ENCODE measurements at regions not wholly inside any gene's neighbourhood (a gene's known extent, or its start where the extent isn't known, plus 50 kb on each side); places are given as distances from the start of the nearest gene placed in this dataset.

DNA sequence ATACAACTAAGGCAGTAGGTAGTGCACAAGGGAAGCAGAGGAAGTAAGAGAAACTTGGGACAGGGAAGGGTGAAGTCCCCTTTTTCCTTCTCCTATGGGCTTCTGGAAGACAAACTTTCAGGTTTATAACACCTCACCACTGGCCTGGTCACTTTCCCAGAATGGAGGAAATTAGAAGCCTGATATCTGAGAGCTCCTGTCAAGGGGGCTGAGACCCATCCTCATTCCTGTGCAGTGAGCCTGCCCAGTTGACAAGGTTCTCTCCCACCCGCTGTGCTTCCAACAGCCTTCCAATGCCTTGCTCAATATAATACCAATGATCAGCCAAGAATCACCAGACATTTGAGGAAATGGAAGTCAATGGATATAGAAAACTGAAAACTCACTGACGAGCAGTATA, 100.4 kb upstream of the YPEL5 start:
- H3K9me3 Mint-ChIP-seq = no peaks in the 10 kb centered on the region
- Histone ChIP-seq H2BK5ac (ENCODE audit: insufficient read length, low read length) (no peak overlapping the region), H3K23me2 (ENCODE audit: insufficient read length, low read depth, low read length, poor library complexity, severe bottlenecking) (no peaks in the 10 kb centered on the region), H2BK12ac (ENCODE audit: insufficient read length, low read depth, low read length) (no peak overlapping the region), H2BK120ac (ENCODE audit: low read depth, low read length, poor library complexity, severe bottlenecking) (no peak overlapping the region), H3K27ac (ENCODE audit: insufficient read length, low read depth, low read length) (no peak overlapping the region), H3K27me3 (ENCODE audit: insufficient read depth, low read length) (no peaks in the 10 kb centered on the region), H3K56ac (ENCODE audit: insufficient read length, low read depth, low read length) (no peak overlapping the region), H3K9me3 (ENCODE audit: control insufficient read depth, low read depth, low read length) (no peaks in the 10 kb centered on the region), H2BK15ac (ENCODE audit: low read depth, low read length) (no peak overlapping the region), H3T11ph (ENCODE audit: low read length) (no peak overlapping the region), H3K79me2 (ENCODE audit: insufficient read depth, low read length) (no peaks in the 10 kb centered on the region), H3K23ac (ENCODE audit: insufficient read length, low read depth, low read length) (no peak overlapping the region), H3K4me1 (ENCODE audit: insufficient read depth, low read length) (no peaks in the 10 kb centered on the region), H3K18ac (ENCODE audit: insufficient read length, low read depth, low read length) (no peak overlapping the region), H4K8ac (replicated peaks; ENCODE audit: insufficient read length, low read depth, low read length) (no peak overlapping the region), H2AK5ac (ENCODE audit: insufficient read length, low read length) (no peak overlapping the region), H2AFZ (ENCODE audit: low read length) (no peak overlapping the region), H2BK20ac (ENCODE audit: low read depth, low read length, poor library complexity, severe bottlenecking) (no peak overlapping the region), H3K4me2 (ENCODE audit: insufficient read depth, insufficient read length, low read length) (no peak overlapping the region), H3K79me1 (ENCODE audit: insufficient read depth, low read depth, low read length, poor library complexity, severe bottlenecking) (no peaks in the 10 kb centered on the region), H4K20me1 (ENCODE audit: control insufficient read depth, insufficient read depth, insufficient read length) (no peaks in the 10 kb centered on the region), H3K4ac (ENCODE audit: low read depth, low read length) (no peak overlapping the region), H4K5ac (ENCODE audit: insufficient read length, low read depth, low read length) (no peak overlapping the region), H3K9ac (ENCODE audit: extremely low read depth, insufficient read length, low read length) (no peak overlapping the region), H4K91ac (ENCODE audit: insufficient read length, low read depth, low read length) (no peak overlapping the region), H3K14ac (ENCODE audit: insufficient read depth, low read length) (no peak overlapping the region)
- TF ChIP-seq, protein P1, sequence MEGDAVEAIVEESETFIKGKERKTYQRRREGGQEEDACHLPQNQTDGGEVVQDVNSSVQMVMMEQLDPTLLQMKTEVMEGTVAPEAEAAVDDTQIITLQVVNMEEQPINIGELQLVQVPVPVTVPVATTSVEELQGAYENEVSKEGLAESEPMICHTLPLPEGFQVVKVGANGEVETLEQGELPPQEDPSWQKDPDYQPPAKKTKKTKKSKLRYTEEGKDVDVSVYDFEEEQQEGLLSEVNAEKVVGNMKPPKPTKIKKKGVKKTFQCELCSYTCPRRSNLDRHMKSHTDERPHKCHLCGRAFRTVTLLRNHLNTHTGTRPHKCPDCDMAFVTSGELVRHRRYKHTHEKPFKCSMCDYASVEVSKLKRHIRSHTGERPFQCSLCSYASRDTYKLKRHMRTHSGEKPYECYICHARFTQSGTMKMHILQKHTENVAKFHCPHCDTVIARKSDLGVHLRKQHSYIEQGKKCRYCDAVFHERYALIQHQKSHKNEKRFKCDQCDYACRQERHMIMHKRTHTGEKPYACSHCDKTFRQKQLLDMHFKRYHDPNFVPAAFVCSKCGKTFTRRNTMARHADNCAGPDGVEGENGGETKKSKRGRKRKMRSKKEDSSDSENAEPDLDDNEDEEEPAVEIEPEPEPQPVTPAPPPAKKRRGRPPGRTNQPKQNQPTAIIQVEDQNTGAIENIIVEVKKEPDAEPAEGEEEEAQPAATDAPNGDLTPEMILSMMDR (conservative IDR thresholded peaks at IDR 0.05) = no peak
- peaks cover 0 to 2% of the 10 kb centered on the region in 2 experiments; a peak in 1 of 4 replicates for H3K4me1 Mint-ChIP-seq
- 100% methylated on average over 1 of the region's 2 CpGs for WGBS (ENCODE audit: extremely low coverage, insufficient read length, low lambda C conversion rate)
- peaks cover 3% of the 10 kb centered on the region; the same call in 1 of the 2 replicates for H3K27me3 Mint-ChIP-seq (ENCODE audit: low read depth)
- DNase-seq = no peak
- H3K27ac Mint-ChIP-seq = no peak overlapping the region
- no peak overlapping the region for H3K4me3 Mint-ChIP-seq
- no peaks in the 10 kb centered on the region for H3K36me3 Mint-ChIP-seq (ENCODE audit: insufficient read depth in 1 of 3, low read depth in 3 of 3)
